ENCODE measurements at regions not wholly inside any gene's neighbourhood (a gene's known extent, or its start where the extent isn't known, plus 50 kb on each side); places are given as distances from the start of the nearest gene placed in this dataset.

DNA sequence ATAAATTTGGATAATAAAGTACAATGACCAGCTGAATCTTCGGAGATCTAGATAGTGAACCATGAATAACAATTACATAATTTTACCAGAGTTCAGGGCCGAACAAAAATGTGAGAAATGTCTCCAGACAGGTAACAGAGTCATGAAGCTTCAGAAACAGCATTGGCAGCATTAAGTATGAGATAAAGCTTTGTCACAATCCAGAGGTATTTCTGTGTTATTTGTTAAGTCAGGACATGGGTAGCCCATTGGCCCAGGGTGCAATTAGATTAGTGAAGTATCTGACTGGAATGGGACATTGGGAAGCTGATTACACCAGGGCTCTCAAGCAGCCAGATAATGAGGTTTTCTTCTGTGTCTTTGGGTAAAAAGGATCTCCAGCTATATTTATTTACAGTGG is 184.2 kb upstream of the PPP1R3A start:
- H3K36me3 Mint-ChIP-seq (ENCODE audit: insufficient read depth, unreplicated experiment): no peaks in the 10 kb centered on the region
- no peaks in the 10 kb centered on the region for H3K9me3 ChIP-seq
- H3K27me3 ChIP-seq (replicated peaks; ENCODE audit: control insufficient read depth, insufficient read depth, low read length): no peaks in the 10 kb centered on the region
- no peaks in the 10 kb centered on the region for H3K4me1 ChIP-seq
- H3K27ac Mint-ChIP-seq (ENCODE audit: unreplicated experiment): no peak overlapping the region
- no peaks in the 10 kb centered on the region for H3K9me3 Mint-ChIP-seq (ENCODE audit: unreplicated experiment)
- CTCF ChIA-PET: no interaction called here
- H3K27me3 Mint-ChIP-seq (ENCODE audit: insufficient read depth, unreplicated experiment): peaks cover 3% of the 10 kb centered on the region
- POLR2A ChIA-PET: no interaction called here
- no peak overlapping the region for H3K4me3 ChIP-seq (ENCODE audit: low read depth, low read length)
- no TSS peak for BruUV-seq (replicated peaks)
- TF ChIP-seq, protein P1, sequence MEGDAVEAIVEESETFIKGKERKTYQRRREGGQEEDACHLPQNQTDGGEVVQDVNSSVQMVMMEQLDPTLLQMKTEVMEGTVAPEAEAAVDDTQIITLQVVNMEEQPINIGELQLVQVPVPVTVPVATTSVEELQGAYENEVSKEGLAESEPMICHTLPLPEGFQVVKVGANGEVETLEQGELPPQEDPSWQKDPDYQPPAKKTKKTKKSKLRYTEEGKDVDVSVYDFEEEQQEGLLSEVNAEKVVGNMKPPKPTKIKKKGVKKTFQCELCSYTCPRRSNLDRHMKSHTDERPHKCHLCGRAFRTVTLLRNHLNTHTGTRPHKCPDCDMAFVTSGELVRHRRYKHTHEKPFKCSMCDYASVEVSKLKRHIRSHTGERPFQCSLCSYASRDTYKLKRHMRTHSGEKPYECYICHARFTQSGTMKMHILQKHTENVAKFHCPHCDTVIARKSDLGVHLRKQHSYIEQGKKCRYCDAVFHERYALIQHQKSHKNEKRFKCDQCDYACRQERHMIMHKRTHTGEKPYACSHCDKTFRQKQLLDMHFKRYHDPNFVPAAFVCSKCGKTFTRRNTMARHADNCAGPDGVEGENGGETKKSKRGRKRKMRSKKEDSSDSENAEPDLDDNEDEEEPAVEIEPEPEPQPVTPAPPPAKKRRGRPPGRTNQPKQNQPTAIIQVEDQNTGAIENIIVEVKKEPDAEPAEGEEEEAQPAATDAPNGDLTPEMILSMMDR (IDR thresholded peaks at IDR 0.05; ENCODE audit: insufficient read depth in 1 of 2, low read depth in 1 of 2, low read length in 1 of 2, severe bottlenecking in 1 of 2, unreplicated experiment in 1 of 2): no peak
- intact Hi-C loops (cut with micrococcal nuclease; ENCODE audit: unreplicated experiment): no loop called here
- no peak for DNase-seq
- no peak overlapping the region for H3K4me3 Mint-ChIP-seq (ENCODE audit: unreplicated experiment)
- H3K36me3 ChIP-seq (ENCODE audit: control insufficient read depth, insufficient read depth, low read length): no peaks in the 10 kb centered on the region
- no peaks in the 10 kb centered on the region for H3K4me1 Mint-ChIP-seq (ENCODE audit: low read depth, unreplicated experiment)

- POLR2A ChIA-PET: no interaction called here
- no peaks in the 10 kb centered on the region for H3K4me1 Mint-ChIP-seq (ENCODE audit: low read depth, unreplicated experiment)
- Histone ChIP-seq H3K4me3 (ENCODE audit: low read depth, low read length) (no peak overlapping the region), H3K36me3 (ENCODE audit: control insufficient read depth, insufficient read depth, low read length) (no peaks in the 10 kb centered on the region), H3K9me3 (no peaks in the 10 kb centered on the region), H3K4me1 (no peaks in the 10 kb centered on the region), H3K27me3 (replicated peaks; ENCODE audit: control insufficient read depth, insufficient read depth, low read length) (no peaks in the 10 kb centered on the region)
- no peaks in the 10 kb centered on the region for H3K36me3 Mint-ChIP-seq (ENCODE audit: insufficient read depth, unreplicated experiment)
- CTCF ChIA-PET: no interaction called here
- no TSS peak for BruUV-seq (replicated peaks)
- no peak for DNase-seq
- H3K27ac Mint-ChIP-seq (ENCODE audit: unreplicated experiment): no peak overlapping the region
- H3K9me3 Mint-ChIP-seq (ENCODE audit: unreplicated experiment): no peaks in the 10 kb centered on the region
- no peak overlapping the region for H3K4me3 Mint-ChIP-seq (ENCODE audit: unreplicated experiment)
- peaks cover 3% of the 10 kb centered on the region for H3K27me3 Mint-ChIP-seq (ENCODE audit: insufficient read depth, unreplicated experiment)
- TF ChIP-seq, protein P1 (IDR thresholded peaks at IDR 0.05; ENCODE audit: insufficient read depth in 1 of 2, low read depth in 1 of 2, low read length in 1 of 2, severe bottlenecking in 1 of 2, unreplicated experiment in 1 of 2): no peak
- intact Hi-C loops (cut with micrococcal nuclease; ENCODE audit: unreplicated experiment): no loop called here
Observed at GRCh38 chr7:114102131-114102530, 183.3 kb upstream of the PPP1R3A start.

- ChIA-PET POLR2A (no interaction called here), CTCF (interaction anchor here (0.6 kb wide), 1 partner anchor 34 kb away, joined by 3 read pairs; no protein-coding TSS in a partner anchor)
- H3K27me3 Mint-ChIP-seq (ENCODE audit: insufficient read depth, unreplicated experiment): peaks cover 3% of the 10 kb centered on the region
- BruUV-seq (replicated peaks): no TSS peak
- no peak for DNase-seq
- no peaks in the 10 kb centered on the region for H3K36me3 Mint-ChIP-seq (ENCODE audit: insufficient read depth, unreplicated experiment)
- H3K4me1 ChIP-seq: no peaks in the 10 kb centered on the region
- H3K27me3 ChIP-seq (replicated peaks; ENCODE audit: control insufficient read depth, insufficient read depth, low read length): no peaks in the 10 kb centered on the region
- H3K9me3 ChIP-seq: no peaks in the 10 kb centered on the region
- no peak overlapping the region for H3K27ac Mint-ChIP-seq (ENCODE audit: unreplicated experiment)
- no peaks in the 10 kb centered on the region for H3K9me3 Mint-ChIP-seq (ENCODE audit: unreplicated experiment)
- H3K4me3 Mint-ChIP-seq (ENCODE audit: unreplicated experiment): no peak overlapping the region
- no peaks in the 10 kb centered on the region for H3K36me3 ChIP-seq (ENCODE audit: control insufficient read depth, insufficient read depth, low read length)
- H3K4me3 ChIP-seq (ENCODE audit: low read depth, low read length): no peak overlapping the region
- intact Hi-C loops (cut with micrococcal nuclease; ENCODE audit: unreplicated experiment): no loop called here
- H3K4me1 Mint-ChIP-seq (ENCODE audit: low read depth, unreplicated experiment): no peaks in the 10 kb centered on the region
- TF ChIP-seq, protein P1 (IDR thresholded peaks at IDR 0.05; ENCODE audit: insufficient read depth in 1 of 2, low read depth in 1 of 2, low read length in 1 of 2, severe bottlenecking in 1 of 2, unreplicated experiment in 1 of 2): no peak
Observed at GRCh38 chr7:114100810-114101209, 182.0 kb upstream of the PPP1R3A start.

All from Caco-2 (cell line).